Stimulated activated CD8-positive, alpha-beta memory T cell treated with anti-CD3 and anti-CD28 coated beads, Interleukin-12 subunit alpha, Interleukin-12 subunit beta, amount 100 ng/mL, for 1 hour (primary cell): ENCODE measurements at regions not wholly inside any gene's neighbourhood (a gene's known extent, or its start where the extent isn't known, plus 50 kb on each side); places are given as distances from the start of the nearest gene placed in this dataset.
"Not testable (repeated sequence)": the region's sequence is repeated elsewhere in the genome, so short reads cannot be mapped to it uniquely, and the experiment has no call there.

Experiments
- DNase-seq: peaks from one replicate; pipeline ENCODE4 v3.0.0-alpha.2; 2020; ENCODE audit warnings: low read depth

- no peak for DNase-seq
Observed at GRCh38 chr2:14424478-14425390, 207.8 kb upstream of the LRATD1 start.

- no peak for DNase-seq
Observed at GRCh38 chr2:14425869-14426268, 206.6 kb upstream of the LRATD1 start.

GRCh38 chr2:14428056-14428455 lies 204.5 kb upstream of the LRATD1 start:
- DNase-seq: no peak

- no peak for DNase-seq
Observed at GRCh38 chr2:14433946-14434495, 198.5 kb upstream of the LRATD1 start.

GRCh38 chr2:14445670-14446069 lies 186.8 kb upstream of the LRATD1 start:
- no peak for DNase-seq

GRCh38 chr2:14448340-14448739 lies 184.2 kb upstream of the LRATD1 start:
- no peak for DNase-seq

- DNase-seq: no peak
Observed at GRCh38 chr2:14451312-14451711, 181.2 kb upstream of the LRATD1 start.

- no peak for DNase-seq
Observed at GRCh38 chr2:14454202-14454601, 178.3 kb upstream of the LRATD1 start.

GRCh38 chr2:14459786-14460325 lies 172.7 kb upstream of the LRATD1 start:
- DNase-seq: no peak

- DNase-seq: no peak
Observed at GRCh38 chr2:14475994-14476393, 156.5 kb upstream of the LRATD1 start.

- DNase-seq: no peak
Observed at GRCh38 chr2:14479486-14479885, 153.0 kb upstream of the LRATD1 start.

- no peak for DNase-seq
Observed at GRCh38 chr2:14480120-14480519, 152.4 kb upstream of the LRATD1 start.

GRCh38 chr2:14480906-14481305 lies 151.6 kb upstream of the LRATD1 start:
- no peak for DNase-seq

- no peak for DNase-seq
Observed at GRCh38 chr2:14492920-14493503, 139.5 kb upstream of the LRATD1 start.

- DNase-seq: no peak
Observed at GRCh38 chr2:14494759-14495158, 137.8 kb upstream of the LRATD1 start.

- no peak for DNase-seq
Observed at GRCh38 chr2:14501061-14501460, 131.5 kb upstream of the LRATD1 start.

GRCh38 chr2:14506955-14507354 lies 125.6 kb upstream of the LRATD1 start:
- not testable (repeated sequence) for DNase-seq

- no peak for DNase-seq
Observed at GRCh38 chr2:14511541-14511940, 121.0 kb upstream of the LRATD1 start.

- DNase-seq: no peak
Observed at GRCh38 chr2:14513903-14514302, 118.6 kb upstream of the LRATD1 start.

GRCh38 chr2:14516844-14517243 lies 115.7 kb upstream of the LRATD1 start:
- no peak for DNase-seq

- no peak for DNase-seq
Observed at GRCh38 chr2:14517731-14518130, 114.8 kb upstream of the LRATD1 start.

- DNase-seq: no peak
Observed at GRCh38 chr2:14520385-14520945, 112.1 kb upstream of the LRATD1 start.
